MCF 10A (cell line): ENCODE measurements at regions not wholly inside any gene's neighbourhood (a gene's known extent, or its start where the extent isn't known, plus 50 kb on each side); places are given as distances from the start of the nearest gene placed in this dataset.
A peak's percentile ranks its signal among the peaks of the same experiment; 100 is the strongest.

Experiments used
- BruUV-seq: library from RNA; stranded (reverse); fragments of 400-500 nt; replicated peaks from 2 replicates; lab custom pipeline; 2021; lab: Mats Ljungman, UMichigan
- CTCF ChIA-PET: fragments of 300-600 bp; sonication (Branson Sonifier 250); formaldehyde crosslinking; extraction: SDS; loops from one replicate; lab custom pipeline; 2021; ENCODE audit warnings: antibody characterized with exemption, inconsistent platforms; lab: Yijun Ruan, JAX
- POLR2A ChIA-PET: fragments of 300-600, 350-650 bp; sonication (Branson Sonifier 250); formaldehyde crosslinking; extraction: SDS; loops from one replicate; lab custom pipeline; 2020; ENCODE audit warnings: antibody characterized with exemption, inconsistent platforms; lab: Yijun Ruan, JAX
- DNase-seq: peaks from one replicate; pipeline ENCODE4 v3.0.0-alpha.2; 2018; ENCODE audit not compliant: unreplicated experiment
- H3K27ac Mint-ChIP-seq: one replicate; pipeline ENCODE4 v1.8.0; 2022; ENCODE audit warnings: mild to moderate bottlenecking, low read depth, mixed read lengths; ENCODE audit not compliant: unreplicated experiment
- H3K27me3 Mint-ChIP-seq: one replicate; pipeline ENCODE4 v1.8.0; 2022; ENCODE audit warnings: mixed read lengths; ENCODE audit not compliant: insufficient read depth, unreplicated experiment
- H3K36me3 Mint-ChIP-seq: one replicate; pipeline ENCODE4 v1.8.0; 2022; ENCODE audit warnings: mild to moderate bottlenecking, moderate library complexity, mixed read lengths; ENCODE audit not compliant: insufficient read depth, unreplicated experiment
- H3K4me1 Mint-ChIP-seq: one replicate; pipeline ENCODE4 v1.8.0; 2022; ENCODE audit warnings: mixed read lengths; ENCODE audit not compliant: insufficient read depth, unreplicated experiment
- H3K4me3 Mint-ChIP-seq: one replicate; pipeline ENCODE4 v1.8.0; 2022; ENCODE audit warnings: mild to moderate bottlenecking, moderate library complexity, mixed read lengths; ENCODE audit not compliant: unreplicated experiment
- H3K9me3 Mint-ChIP-seq: one replicate; pipeline ENCODE4 v1.8.0; 2022; ENCODE audit warnings: mixed read lengths; ENCODE audit not compliant: unreplicated experiment
- CTCF ChIP-seq: fragments of 200-600 bp; IDR thresholded peaks from one replicate; pipeline ENCODE4 v1.8.0; 2022; ENCODE audit warnings: antibody characterized with exemption, mild to moderate bottlenecking; ENCODE audit not compliant: unreplicated experiment
- intact Hi-C: fragments of 100-400 bp; cut with micrococcal nuclease; formaldehyde crosslinking; loops from 2 replicates; pipeline ENCODE4 v1.14.1; 2022

- Mint-ChIP-seq H3K9me3 (no peaks in the 10 kb centered on the region), H3K27ac (no peak overlapping the region), H3K27me3 (no peaks in the 10 kb centered on the region), H3K4me3 (no peak overlapping the region), H3K4me1 (peaks cover 18% of the 10 kb centered on the region), H3K36me3 (peaks cover 5% of the 10 kb centered on the region)
- peak; percentile 62 for DNase-seq
- ChIA-PET POLR2A (interaction anchor here (0.6 to 1.5 kb wide), 5 partner anchors 8 to 292 kb away, joined by 3 to 5 read pairs (median 4); partner anchors contain the start of gene SPOCD1), CTCF (interaction anchor here (0.6 to 1.3 kb wide), 4 partner anchors 9 to 348 kb away, joined by 3 to 8 read pairs (median 3); no protein-coding TSS in a partner anchor)
- BruUV-seq = no TSS peak
- intact Hi-C loops = no loop called here
- no peak for TF ChIP-seq CTCF
Measured at GRCh38 chr1:31523012-31523411, 53.3 kb upstream of the TINAGL1 start.

DNA sequence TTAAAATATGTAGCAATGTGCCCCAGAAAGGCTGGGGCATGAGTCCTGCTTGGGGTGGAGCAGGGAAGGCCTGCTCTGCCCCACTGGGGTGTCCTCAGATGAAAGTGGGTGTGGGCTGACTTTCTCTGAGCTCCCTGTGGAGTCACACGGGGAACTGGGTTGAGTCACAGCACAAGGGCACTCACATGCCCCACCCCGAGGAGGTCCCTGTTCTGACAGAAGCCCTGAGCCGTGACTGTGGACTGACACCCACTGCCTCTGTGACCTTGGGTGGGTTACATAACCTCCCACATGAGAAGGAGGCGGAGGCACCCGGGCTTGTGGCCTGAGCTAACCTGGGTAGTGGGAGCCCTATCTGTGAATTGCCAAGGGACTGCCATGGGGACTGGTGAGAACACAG, 52.5 kb upstream of the TINAGL1 start:
- Mint-ChIP-seq H3K36me3 (peaks cover 5% of the 10 kb centered on the region), H3K4me3 (no peak overlapping the region), H3K27ac (no peak overlapping the region), H3K4me1 (peaks cover 18% of the 10 kb centered on the region), H3K27me3 (no peaks in the 10 kb centered on the region), H3K9me3 (no peaks in the 10 kb centered on the region)
- no TSS peak for BruUV-seq
- no peak for DNase-seq
- CTCF ChIA-PET = interaction anchor here (1.1 to 1.3 kb wide), 2 partner anchors 8 to 25 kb away, joined by 3 read pairs; no protein-coding TSS in a partner anchor
- intact Hi-C loops = no loop called here
- no peak for TF ChIP-seq CTCF
- POLR2A ChIA-PET = interaction anchor here (0.7 to 1.5 kb wide), 4 partner anchors 8 to 292 kb away, joined by 3 to 4 read pairs (median 4); partner anchors contain the start of gene SPOCD1

GRCh38 chr1:31524186-31524901, 52.0 kb upstream of the TINAGL1 start:
- no peak for DNase-seq
- no peak overlapping the region for H3K4me3 Mint-ChIP-seq
- H3K36me3 Mint-ChIP-seq = peaks cover 2% of the 10 kb centered on the region
- intact Hi-C loops = no loop called here
- no peak for TF ChIP-seq CTCF
- POLR2A ChIA-PET = interaction anchor here (0.9 to 1.5 kb wide), 3 partner anchors 9 to 14 kb away, joined by 4 read pairs; no protein-coding TSS in a partner anchor
- H3K27me3 Mint-ChIP-seq = no peaks in the 10 kb centered on the region
- H3K4me1 Mint-ChIP-seq = peaks cover 18% of the 10 kb centered on the region
- CTCF ChIA-PET = interaction anchor here (0.6 to 1.1 kb wide), 2 partner anchors 25 to 40 kb away, joined by 3 read pairs; no protein-coding TSS in a partner anchor
- no peaks in the 10 kb centered on the region for H3K9me3 Mint-ChIP-seq
- BruUV-seq = no TSS peak
- no peak overlapping the region for H3K27ac Mint-ChIP-seq
